GM21576 (cell line): ENCODE measurements at regions not wholly inside any gene's neighbourhood (a gene's known extent, or its start where the extent isn't known, plus 50 kb on each side); places are given as distances from the start of the nearest gene placed in this dataset.

Experiments used
- ATAC-seq: cut with Tn5 transposase; IDR thresholded peaks from one replicate; pipeline ENCODE4 v1.9.1; 2021; ENCODE audit warnings: mild to moderate bottlenecking, moderate library complexity; ENCODE audit not compliant: unreplicated experiment

GRCh38 chr11:45089251-45089650 lies 57.2 kb upstream of the PRDM11 start:
- no peak for ATAC-seq

GRCh38 chr11:45089676-45090499 lies 56.6 kb upstream of the PRDM11 start:
- ATAC-seq = no peak

DNA sequence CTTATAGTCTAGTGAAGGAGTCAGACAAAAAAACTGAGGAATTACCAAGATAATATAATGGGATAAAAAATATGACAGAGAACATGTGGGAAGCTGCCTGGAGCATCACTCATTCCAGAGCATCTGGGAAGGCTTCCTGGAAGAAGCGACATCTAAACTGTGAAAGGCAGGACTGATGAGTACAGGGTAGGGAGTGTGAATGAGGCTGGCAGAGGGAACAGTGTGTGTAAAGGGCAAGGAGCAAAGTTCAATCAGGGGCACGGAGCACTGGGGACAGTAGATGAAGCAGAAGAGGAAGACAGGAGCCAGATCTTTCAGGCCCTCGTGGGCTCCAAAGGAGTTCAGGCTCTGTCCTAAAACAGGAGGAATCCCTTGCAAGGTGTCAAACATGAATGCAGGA lies 55.8 kb upstream of the PRDM11 start:
- no peak for ATAC-seq

GRCh38 chr11:45091563-45092403 lies 54.7 kb upstream of the PRDM11 start:
- no peak for ATAC-seq

DNA sequence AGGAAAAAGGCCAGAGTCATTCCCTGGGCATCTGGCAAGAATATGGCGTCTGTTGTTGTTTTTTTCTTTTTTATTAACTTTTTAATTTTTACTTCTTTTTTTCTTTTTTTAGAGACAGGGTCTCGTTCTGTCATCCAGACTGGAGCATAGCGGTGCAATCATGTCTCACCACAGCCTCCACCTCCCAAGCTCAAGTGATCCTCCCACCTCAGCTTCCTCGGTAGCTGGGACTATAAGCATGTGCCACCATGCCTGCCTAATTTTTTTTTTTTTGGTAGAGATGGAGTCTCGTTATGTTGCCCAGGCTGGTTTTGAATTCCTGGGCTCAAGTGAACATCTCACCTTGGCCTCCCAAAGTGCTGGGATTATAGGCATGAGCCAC lies 54.0 kb upstream of the PRDM11 start:
- ATAC-seq = no peak

GRCh38 chr11:45092901-45093760 lies 53.3 kb upstream of the PRDM11 start:
- no peak for ATAC-seq

GRCh38 chr11:45093761-45094455 lies 52.5 kb upstream of the PRDM11 start:
- ATAC-seq = no peak

GRCh38 chr11:45094958-45095690 lies 51.3 kb upstream of the PRDM11 start:
- ATAC-seq = no peak

DNA sequence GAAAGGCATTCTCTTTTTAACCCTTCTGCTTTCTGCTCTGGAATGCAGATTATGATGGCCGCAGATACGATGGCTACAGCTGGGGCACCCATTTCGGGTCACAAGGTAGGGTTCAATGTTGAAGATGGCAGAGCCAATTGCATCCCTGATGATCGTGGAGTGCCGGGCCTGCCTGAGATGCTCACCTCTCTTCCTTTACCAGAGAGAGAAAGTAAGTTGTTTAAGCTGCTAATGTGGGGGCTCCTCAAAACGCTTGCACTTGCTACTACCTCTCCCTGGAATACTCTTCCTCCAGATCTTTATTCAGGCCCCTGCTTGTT lies 50.8 kb upstream of the PRDM11 start:
- no peak for ATAC-seq

- no peak for ATAC-seq
These were observed 49.8 kb upstream of the PRDM11 start for GRCh38 chr11:45096636-45097035.
